Neural cell (in vitro differentiated cells): ENCODE measurements at regions not wholly inside any gene's neighbourhood (a gene's known extent, or its start where the extent isn't known, plus 50 kb on each side); places are given as distances from the start of the nearest gene placed in this dataset.

ENCODE experiments used
- H2AFZ ChIP-seq: fragments of 200-600, 300-800 bp; sonication (generic), shearing (Covaris generic); 2 replicates; pipeline ENCODE4 v1.6.0; 2014; ENCODE audit warnings: low read depth, mild to moderate bottlenecking, antibody characterized with exemption, low read length, moderate library complexity
- H3F3A ChIP-seq: fragments of 200-600 bp; shearing (Covaris generic); 2 replicates; pipeline ENCODE4 v1.6.1; 2016; ENCODE audit warnings: mild to moderate bottlenecking, moderate library complexity, mixed read lengths, antibody characterized with exemption, low read length; ENCODE audit not compliant: insufficient read depth, poor library complexity, severe bottlenecking
- H3K27ac ChIP-seq: fragments of 200-600, 300-800 bp; sonication (generic), shearing (Covaris generic); 2 replicates; pipeline ENCODE4 v1.5.1; 2014; ENCODE audit warnings: mild to moderate bottlenecking, low read length, moderate library complexity
- H3K27me3 ChIP-seq: fragments of 300-800, 200-600 bp; sonication (generic), shearing (Covaris generic); 2 replicates; pipeline ENCODE4 v1.6.0; 2014; ENCODE audit warnings: mild to moderate bottlenecking, low read depth, low read length, moderate library complexity; ENCODE audit not compliant: insufficient read depth
- H3K36me3 ChIP-seq: fragments of 300-800, 200-600 bp; sonication (generic), shearing (Covaris generic); 2 replicates; pipeline ENCODE4 v1.5.1; 2014; ENCODE audit warnings: mild to moderate bottlenecking, antibody characterized with exemption, low read length, moderate library complexity; ENCODE audit not compliant: insufficient read depth
- H3K4me2 ChIP-seq: fragments of 300-800, 200-600 bp; sonication (generic), shearing (Covaris generic); 2 replicates; pipeline ENCODE4 v1.6.0; 2014; ENCODE audit warnings: mild to moderate bottlenecking, low read length
- H3K4me3 ChIP-seq: fragments of 300-800, 200-600 bp; sonication (generic), shearing (Covaris generic); 2 replicates; pipeline ENCODE4 v1.5.1; 2014; ENCODE audit warnings: mild to moderate bottlenecking, low read length, moderate library complexity
- H3K79me2 ChIP-seq: fragments of 200-600 bp; shearing (Covaris generic); replicated peaks from 2 replicates; pipeline ENCODE4 v1.6.0; 2014; ENCODE audit warnings: mild to moderate bottlenecking, low read length, moderate library complexity; ENCODE audit not compliant: insufficient read depth
- H3K9ac ChIP-seq: fragments of 300-800, 200-600 bp; sonication (generic), shearing (Covaris generic); 2 replicates; pipeline ENCODE4 v1.6.1; 2016; ENCODE audit warnings: mild to moderate bottlenecking, low read length, mixed read lengths
- H3K9me2 ChIP-seq: fragments of 200-600 bp; shearing (Covaris generic); 2 replicates; pipeline ENCODE4 v1.6.1; 2016; ENCODE audit warnings: mild to moderate bottlenecking, low read length, mixed read lengths; ENCODE audit not compliant: insufficient read depth
- H3K9me3 ChIP-seq: fragments of 200-600, 300-800 bp; sonication (generic), shearing (Covaris generic); 2 replicates; pipeline ENCODE4 v1.6.1; 2016; ENCODE audit warnings: mild to moderate bottlenecking, mixed run types, low read length, moderate library complexity, mixed read lengths
- H4K20me1 ChIP-seq: fragments of 200-600 bp; shearing (Covaris generic); 2 replicates; pipeline ENCODE4 v1.6.1; 2016; ENCODE audit warnings: mild to moderate bottlenecking, mixed run types; ENCODE audit not compliant: insufficient read depth
- EP300 ChIP-seq: fragments of 450-650 bp; conservative IDR thresholded peaks from 2 replicates; pipeline ENCODE4 v1.6.1; 2014; ENCODE audit warnings: antibody characterized with exemption, mild to moderate bottlenecking, moderate library complexity; ENCODE audit not compliant: poor library complexity, severe bottlenecking
- EZH2 ChIP-seq: fragments of 200-600, 300-800 bp; shearing (Covaris generic), sonication (generic); IDR thresholded peaks from 2 replicates; pipeline ENCODE4 v1.6.1; 2014; ENCODE audit warnings: antibody characterized with exemption, low read length, borderline replicate concordance, mild to moderate bottlenecking; ENCODE audit not compliant: insufficient read depth, poor library complexity, severe bottlenecking
- MXI1 ChIP-seq: fragments of 450-650 bp; conservative IDR thresholded peaks from 2 replicates; pipeline ENCODE4 v1.6.1; 2014; ENCODE audit warnings: antibody characterized with exemption, mild to moderate bottlenecking; ENCODE audit not compliant: poor library complexity, severe bottlenecking
- POLR2AphosphoS5 ChIP-seq: IDR thresholded peaks from 2 replicates; pipeline ENCODE4 v1.6.1; 2012
- RAD21 ChIP-seq: fragments of 450-650 bp; conservative IDR thresholded peaks from 2 replicates; pipeline ENCODE4 v1.6.1; 2014; ENCODE audit warnings: antibody characterized with exemption, mild to moderate bottlenecking, moderate library complexity
- REST ChIP-seq: IDR thresholded peaks from 2 replicates; pipeline ENCODE4 v1.6.1; 2012; ENCODE audit warnings: borderline replicate concordance
- SMC3 ChIP-seq: fragments of 450-650 bp; conservative IDR thresholded peaks from 2 replicates; pipeline ENCODE4 v1.6.1; 2014; ENCODE audit warnings: antibody characterized with exemption, mild to moderate bottlenecking, moderate library complexity; ENCODE audit not compliant: poor library complexity
- TAF1 ChIP-seq: IDR thresholded peaks from 2 replicates; pipeline ENCODE4 v1.6.1; 2012; ENCODE audit warnings: low read depth
- TF ChIP-seq, protein P1 (sequence below): fragments of 450-650 bp; IDR thresholded peaks from 2 replicates; pipeline ENCODE4 v1.5.1; 2014; ENCODE audit warnings: antibody characterized with exemption, mild to moderate bottlenecking, moderate library complexity; ENCODE audit not compliant: poor library complexity, severe bottlenecking

GRCh38 chr18:45467945-45468344, 147.3 kb upstream of the SLC14A2 start:
- Histone ChIP-seq H3K27ac (no peak overlapping the region), H3F3A (no peaks in the 10 kb centered on the region), H3K9me2 (no peaks in the 10 kb centered on the region), H4K20me1 (no peaks in the 10 kb centered on the region), H2AFZ (no peak overlapping the region), H3K4me2 (no peak overlapping the region), H3K36me3 (no peaks in the 10 kb centered on the region), H3K9me3 (no peaks in the 10 kb centered on the region), H3K4me3 (no peak overlapping the region), H3K27me3 (no peaks in the 10 kb centered on the region), H3K79me2 (no peaks in the 10 kb centered on the region), H3K9ac (no peak overlapping the region)
- TF ChIP-seq, protein P1, sequence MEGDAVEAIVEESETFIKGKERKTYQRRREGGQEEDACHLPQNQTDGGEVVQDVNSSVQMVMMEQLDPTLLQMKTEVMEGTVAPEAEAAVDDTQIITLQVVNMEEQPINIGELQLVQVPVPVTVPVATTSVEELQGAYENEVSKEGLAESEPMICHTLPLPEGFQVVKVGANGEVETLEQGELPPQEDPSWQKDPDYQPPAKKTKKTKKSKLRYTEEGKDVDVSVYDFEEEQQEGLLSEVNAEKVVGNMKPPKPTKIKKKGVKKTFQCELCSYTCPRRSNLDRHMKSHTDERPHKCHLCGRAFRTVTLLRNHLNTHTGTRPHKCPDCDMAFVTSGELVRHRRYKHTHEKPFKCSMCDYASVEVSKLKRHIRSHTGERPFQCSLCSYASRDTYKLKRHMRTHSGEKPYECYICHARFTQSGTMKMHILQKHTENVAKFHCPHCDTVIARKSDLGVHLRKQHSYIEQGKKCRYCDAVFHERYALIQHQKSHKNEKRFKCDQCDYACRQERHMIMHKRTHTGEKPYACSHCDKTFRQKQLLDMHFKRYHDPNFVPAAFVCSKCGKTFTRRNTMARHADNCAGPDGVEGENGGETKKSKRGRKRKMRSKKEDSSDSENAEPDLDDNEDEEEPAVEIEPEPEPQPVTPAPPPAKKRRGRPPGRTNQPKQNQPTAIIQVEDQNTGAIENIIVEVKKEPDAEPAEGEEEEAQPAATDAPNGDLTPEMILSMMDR = no peak
- TF ChIP-seq TAF1 (no peak), EZH2 (no peak), REST (no peak), RAD21 (no peak), MXI1 (no peak), POLR2AphosphoS5 (no peak), SMC3 (no peak), EP300 (no peak)

DNA sequence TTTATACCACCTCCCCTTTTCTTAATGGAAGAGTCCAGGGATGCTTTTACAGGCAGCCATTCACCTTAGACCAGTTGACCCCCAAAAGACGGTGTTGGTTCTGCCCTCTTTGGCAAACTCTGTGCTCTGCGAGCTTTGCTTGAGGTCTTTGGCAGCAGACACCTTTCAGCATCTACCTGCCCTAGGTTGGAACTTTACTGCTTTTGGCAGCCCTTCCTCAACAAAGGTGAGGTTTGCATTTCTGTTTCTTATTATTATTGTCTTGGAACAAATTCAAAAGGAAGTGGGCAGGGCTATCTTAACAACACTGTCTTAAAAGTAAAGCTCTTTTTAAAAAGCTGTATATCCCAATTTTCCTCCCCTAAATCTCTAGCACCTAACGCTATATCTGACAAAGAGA, 136.4 kb upstream of the SLC14A2 start:
- no peak overlapping the region for H3K27ac ChIP-seq
- TF ChIP-seq, protein P1 = no peak
- TF ChIP-seq POLR2AphosphoS5 = no peak
- TF ChIP-seq EP300 = no peak
- TF ChIP-seq EZH2 = no peak
- no peak for TF ChIP-seq SMC3
- no peak for TF ChIP-seq TAF1
- no peak for TF ChIP-seq REST
- TF ChIP-seq RAD21 = no peak
- no peak for TF ChIP-seq MXI1
- no peak overlapping the region for H2AFZ ChIP-seq
- no peaks in the 10 kb centered on the region for H3K9me2 ChIP-seq
- no peaks in the 10 kb centered on the region for H3K9me3 ChIP-seq
- no peak overlapping the region for H3K4me2 ChIP-seq
- H3F3A ChIP-seq = no peaks in the 10 kb centered on the region
- no peaks in the 10 kb centered on the region for H3K27me3 ChIP-seq
- H3K79me2 ChIP-seq = no peaks in the 10 kb centered on the region
- H4K20me1 ChIP-seq = no peaks in the 10 kb centered on the region
- no peaks in the 10 kb centered on the region for H3K36me3 ChIP-seq
- H3K9ac ChIP-seq = no peak overlapping the region
- H3K4me3 ChIP-seq = no peak overlapping the region
